Fibroblast of skin of right quadriceps (primary cell): ENCODE measurements at regions not wholly inside any gene's neighbourhood (a gene's known extent, or its start where the extent isn't known, plus 50 kb on each side); places are given as distances from the start of the nearest gene placed in this dataset.
"Not testable (repeated sequence)": the region's sequence is repeated elsewhere in the genome, so short reads cannot be mapped to it uniquely, and the experiment has no call there.

Source experiments
- DNase-seq: peaks from one replicate; pipeline ENCODE4 v3.0.0-alpha.2; 2013

DNA sequence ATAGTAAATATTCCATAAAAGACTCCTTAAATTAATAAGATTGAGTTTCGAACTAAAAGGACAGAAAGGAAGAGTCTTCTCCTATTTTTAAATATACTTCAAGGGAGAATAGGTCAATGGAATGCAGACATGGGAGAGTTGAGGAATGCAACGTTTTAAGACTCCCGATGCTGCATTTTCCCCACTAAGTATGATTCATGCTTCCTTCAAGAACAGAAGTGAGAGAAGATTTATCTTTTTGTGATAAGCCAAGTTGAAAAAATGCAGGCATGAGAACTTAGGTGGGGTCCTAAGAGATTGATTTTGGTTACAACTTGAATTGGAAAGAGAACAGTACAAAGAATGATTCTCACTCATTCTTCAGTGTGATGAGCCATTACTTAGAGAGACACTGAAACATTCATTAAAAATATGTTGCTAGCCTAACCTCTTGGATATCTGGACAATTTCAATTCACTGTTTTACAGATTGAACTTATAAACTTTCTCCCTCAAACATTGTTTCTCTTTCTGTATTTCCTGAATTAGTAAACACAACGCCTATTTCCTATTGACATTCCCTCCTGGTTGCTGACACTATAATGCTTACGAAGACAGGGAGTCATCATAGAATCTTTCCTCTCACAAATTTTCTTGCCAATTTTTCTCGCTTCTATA is 1666.1 kb upstream of the WWC1 start:
- peak; percentile 70 for DNase-seq

DNA sequence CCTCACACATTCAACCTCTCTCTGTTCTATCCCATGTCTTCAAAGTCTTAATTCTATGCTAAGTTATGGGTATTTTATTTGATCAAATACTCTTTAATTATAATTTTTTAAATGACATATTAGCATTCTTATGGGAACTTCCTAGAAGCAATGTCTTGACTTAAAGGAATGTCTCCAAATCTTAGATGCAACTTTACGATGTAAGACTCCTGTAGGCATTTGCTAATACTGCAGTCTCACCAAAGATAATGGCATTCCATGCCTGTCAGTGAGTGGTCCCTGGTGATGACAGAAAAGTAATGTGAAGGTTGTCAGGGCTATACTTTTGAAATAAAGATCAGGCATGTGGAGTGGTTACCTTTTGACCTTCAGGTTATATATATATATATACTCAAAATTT is 1654.2 kb upstream of the WWC1 start:
- no peak for DNase-seq

DNA sequence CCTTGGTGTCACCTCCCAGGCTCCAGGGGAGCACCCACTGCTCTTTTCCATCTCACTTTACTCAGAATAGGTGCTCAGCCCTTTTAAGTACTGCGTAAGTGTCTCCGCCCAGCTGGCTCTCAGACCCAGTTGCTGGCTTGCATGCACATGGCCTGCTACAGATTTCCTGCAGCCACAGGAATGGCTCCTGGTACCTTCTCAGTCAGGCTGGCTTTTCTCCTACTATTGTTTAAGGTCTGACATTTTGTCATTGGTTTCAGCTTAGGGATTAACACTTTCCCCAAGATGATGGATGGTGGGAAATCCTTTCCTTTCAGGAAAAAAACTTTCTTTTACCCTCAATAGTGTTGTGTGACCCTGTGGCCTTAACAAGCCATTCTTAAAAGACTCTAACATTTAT is 1652.3 kb upstream of the WWC1 start:
- no peak for DNase-seq

DNA sequence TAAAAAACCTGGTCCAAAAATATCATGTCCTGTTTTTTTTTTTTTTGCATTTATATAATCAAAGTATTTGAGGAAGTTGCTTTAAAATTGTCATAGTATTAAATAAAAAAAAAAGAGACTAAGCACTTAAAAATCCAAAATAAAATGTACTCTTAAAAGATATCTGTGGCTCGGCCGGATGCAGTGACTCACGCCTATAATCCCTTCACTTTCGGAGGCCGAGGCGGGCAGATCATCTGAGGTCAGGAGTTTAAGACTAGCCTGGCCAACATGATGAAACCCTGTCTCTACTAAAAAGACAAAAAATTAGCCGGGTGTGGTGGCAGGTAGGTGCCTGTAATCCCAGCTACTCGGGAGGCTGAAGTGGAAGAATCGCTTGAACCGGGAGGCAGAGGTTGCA is 1651.3 kb upstream of the WWC1 start:
- not testable (repeated sequence) for DNase-seq

DNA sequence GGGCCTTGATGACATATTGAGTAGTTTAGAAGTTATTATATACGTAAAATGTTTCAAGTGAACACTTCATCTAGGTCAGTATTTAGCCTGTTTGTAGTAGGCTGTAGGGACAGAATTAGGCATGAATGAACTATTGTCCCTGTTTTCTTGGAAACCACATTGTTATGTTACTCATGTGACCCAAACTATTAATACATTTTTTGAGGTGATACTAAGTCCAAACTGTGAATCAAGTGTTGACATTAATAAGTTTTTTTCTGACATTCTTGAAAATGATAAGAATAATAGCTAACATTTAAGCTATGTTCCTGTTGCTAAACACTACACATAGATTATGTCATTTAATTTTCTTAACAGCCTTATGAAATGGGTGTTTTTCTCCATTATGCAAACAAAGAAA is 1642.7 kb upstream of the WWC1 start:
- peak; percentile 1 for DNase-seq

DNA sequence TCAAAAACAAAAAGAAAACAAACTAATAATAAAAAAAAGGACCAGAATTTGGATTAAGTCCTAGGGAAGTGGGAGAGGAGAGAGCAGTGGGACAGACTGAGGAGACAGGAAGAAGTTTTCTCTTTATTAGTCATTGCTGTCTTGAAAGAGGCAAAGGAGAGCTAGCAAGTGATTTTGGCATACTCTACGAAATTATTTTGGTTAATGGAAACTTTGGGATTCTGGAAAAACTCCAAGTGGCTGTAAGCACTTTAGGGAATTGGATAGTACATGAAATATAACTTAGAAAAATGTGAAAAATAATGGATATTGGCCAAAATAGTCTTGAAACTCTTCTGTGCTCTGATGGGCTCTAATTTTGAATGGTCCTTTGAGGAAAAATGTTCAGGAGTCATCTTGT is 1641.8 kb upstream of the WWC1 start:
- DNase-seq: peak; percentile 54

DNA sequence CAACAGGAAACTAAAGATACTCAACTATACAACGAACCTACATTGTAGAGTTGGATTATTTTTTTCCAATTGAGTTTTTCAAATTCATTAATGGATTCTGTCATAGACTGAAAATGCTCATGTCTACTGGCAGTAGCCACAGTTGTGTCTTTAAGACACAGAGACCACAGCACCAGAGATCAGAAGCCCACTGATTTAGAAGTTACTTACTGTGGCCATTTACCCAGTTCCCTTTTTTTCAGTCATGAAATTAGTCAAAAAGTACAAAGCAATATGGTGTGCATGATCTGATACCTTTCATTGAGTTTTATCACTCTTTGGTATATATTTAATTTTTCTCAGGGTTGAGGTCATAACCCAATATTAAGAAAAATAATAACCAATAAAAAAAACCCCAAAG is 1640.2 kb upstream of the WWC1 start:
- no peak for DNase-seq

DNA sequence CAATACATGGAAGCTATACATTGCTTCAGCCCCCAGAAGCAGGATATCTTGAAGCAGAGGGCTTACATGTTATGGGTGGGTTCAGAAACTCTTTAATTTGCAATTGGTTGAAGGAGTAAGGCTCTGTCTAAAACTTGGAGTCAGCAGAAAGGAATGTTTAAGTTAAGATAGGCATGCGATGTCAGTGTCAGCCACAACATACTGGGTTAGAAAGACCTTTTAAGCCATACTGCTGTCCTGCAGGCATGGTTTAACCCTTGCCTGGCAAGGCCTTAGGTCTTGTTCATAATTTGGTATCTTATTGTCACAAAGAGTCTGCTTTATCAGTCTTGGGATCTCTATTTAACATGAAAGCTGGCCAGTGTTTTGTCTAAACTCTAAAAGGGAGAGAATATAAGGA is 1619.6 kb upstream of the WWC1 start:
- peak; percentile 46 for DNase-seq

DNA sequence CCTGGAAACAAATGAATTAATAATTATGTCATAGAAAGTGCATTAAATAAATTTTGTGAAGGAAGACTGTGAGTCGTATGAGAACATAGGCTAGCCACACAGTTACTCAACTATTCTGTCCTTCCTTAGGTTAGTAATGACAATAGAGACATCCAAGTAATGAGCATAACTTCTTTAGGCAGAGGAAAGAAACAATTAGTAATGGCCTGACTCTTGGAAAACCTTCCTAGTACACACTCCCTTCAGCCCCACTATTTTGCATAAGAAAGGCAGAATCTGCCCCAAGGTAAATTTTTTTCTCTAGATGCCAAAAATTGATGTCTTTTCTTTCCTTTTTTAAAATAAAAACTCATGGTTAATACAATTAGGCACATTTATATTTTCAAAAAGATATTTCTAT is 1619.0 kb upstream of the WWC1 start:
- no peak for DNase-seq

DNA sequence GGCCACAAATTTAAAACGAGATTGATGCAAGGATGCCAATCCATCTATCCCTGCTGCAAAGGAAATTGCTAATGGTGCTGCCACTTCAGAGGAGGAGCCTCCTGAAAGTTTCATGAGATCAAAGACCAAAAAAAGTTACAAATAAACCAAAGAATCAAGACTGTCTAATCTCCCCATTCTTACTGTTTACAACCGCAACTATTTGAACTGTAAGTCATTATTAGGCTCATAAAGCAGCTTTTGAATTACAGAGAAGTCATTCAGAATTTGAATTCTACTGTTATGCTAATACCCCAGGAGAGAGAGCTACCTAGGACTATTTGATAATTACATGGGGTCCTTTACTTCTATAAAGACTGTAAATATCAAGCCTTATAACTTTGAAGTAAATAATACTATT is 1613.6 kb upstream of the WWC1 start:
- no peak for DNase-seq

DNA sequence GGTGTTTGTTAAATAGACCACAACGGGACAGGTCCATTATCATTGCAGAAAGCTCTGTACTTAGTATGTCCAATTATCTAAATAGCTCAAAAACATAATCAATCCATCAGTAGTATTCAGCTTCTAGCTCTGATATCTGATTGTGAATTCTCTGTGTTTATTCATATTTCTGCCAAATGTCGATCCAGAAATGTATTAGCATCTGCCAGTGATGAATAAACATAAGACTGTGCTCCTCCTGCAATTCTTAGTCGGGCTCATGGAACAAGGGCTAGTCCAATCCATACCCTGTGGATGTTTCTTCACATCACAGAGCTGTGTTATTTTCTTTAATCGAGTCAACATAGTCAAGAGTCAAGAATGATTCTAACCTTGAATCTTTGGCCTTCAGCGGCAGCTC is 1612.1 kb upstream of the WWC1 start:
- no peak for DNase-seq

DNA sequence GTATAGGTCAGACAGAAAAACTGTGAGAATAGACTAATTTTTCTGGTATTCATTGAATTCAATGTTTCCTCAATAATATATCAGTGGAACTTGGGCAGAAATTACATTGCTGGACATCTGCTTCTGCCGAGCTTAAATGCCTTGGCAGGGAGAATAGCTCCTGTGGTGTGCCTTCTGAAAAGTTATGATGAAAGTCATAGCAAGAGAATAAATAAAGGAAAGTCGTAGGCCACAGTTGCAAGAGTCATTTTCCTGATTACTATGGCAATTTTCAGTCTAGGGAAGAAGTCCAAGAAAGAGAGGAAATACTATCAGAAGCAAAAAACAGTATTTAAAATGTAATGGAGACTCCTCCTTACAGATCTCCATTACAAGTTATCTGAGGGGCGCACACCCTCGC is 1596.1 kb upstream of the WWC1 start:
- DNase-seq: peak; percentile 23

DNA sequence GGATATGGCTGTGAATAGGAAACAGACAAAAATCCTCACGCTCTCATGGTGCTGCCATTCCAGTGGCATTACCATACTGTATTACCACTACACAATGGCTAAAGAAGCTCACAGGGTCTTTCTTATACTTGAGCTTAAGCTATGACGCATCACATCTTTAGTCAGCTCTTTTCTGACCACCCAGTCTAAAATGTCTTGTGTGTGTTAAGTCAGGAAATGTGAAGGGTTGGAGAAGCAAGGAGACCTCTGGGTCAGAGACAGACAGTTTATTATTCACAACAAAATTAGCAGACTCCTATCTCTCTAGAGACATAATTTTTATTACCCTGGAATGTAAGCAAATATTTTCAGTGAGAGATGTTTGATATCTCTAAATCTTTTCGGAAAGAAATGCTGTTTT is 1583.2 kb upstream of the WWC1 start:
- peak; percentile 82 for DNase-seq

DNA sequence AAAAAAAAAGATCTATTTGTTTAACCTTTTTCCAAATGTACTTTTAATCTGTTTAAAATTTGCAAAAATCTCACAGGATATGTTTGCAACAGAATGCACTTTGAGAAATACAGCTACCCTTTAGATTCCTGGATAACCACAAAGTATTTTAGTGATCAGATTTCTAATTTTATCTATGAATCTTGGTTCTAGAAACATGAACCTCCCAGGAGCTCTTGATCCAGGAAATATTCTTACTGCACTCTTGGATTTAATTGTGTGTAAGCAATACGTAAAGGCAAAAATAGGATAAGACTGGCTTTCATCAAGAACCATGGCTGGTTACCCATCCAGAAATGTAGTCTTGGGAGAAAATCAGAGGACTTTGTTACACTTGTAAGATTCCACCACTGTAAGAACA is 1581.8 kb upstream of the WWC1 start:
- peak; percentile 64 for DNase-seq

DNA sequence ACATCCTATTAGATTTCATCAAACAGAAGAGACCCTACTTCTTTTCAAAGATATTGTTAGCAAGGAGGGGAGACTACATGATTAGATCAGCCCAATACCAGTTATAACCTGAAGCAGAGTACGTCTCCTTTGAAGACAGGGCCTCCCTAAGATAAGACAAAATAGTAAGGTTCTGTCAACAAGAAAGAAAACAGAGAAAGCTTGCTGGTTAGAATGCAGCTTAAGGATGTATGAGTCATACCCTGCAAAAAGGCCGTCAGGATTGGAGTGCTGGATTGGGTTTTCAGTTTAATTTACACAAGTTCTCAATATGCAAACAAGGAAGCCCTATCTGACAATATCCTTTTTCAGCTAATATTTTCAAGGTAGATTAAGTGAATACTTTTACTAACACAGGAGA is 1581.2 kb upstream of the WWC1 start:
- DNase-seq: peak; percentile 13

DNA sequence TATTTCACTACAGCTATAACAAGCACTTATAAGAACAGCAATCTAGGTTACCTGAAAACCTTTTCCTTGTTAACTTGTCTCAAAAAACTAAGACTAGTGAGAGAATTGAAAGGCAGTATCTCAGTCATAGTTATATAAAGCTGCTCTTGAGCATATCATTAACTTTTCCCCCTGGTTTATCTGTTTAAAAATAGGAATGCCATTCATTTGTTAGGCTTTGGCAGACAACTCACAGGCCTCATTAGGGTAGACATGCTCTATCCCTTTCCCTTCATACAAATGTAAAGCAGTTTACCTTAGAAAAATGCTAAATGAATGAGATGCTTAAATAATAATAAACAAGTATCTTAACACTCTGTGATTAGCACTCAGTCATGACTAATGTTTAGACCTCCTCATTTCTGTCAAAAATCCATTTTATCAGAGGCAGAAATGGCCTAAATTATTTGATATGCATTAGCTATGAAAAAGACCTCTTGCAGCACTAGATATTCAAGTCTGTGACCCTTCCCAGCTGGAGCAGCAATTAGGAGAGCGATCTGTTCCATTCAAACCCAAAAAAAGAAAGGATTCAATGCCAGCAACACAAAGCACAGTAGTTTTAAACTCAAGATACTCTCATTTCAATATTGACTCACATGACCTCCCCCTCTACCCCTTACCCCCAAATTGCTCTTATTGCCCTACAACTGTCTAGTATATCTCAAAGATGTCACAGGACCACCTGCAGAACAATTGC is 1578.8 kb upstream of the WWC1 start:
- no peak for DNase-seq

DNA sequence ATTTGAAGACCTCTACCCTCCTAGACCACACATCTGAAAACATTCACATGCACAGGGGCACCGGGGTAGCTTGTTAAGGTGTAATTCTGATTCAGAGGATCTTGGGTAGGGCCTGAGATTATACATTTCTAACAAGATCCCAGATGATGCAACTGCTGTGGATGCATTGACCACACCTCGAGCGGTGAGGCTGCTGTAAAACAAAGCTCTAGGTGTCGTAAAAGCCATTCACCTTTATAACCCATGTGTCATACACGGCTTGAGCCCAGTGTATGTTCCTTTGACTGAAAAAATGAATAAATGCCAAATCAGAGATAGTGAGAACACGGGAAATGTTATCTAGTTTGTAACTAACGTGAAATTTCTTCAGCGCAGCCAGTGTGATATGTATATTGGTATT is 1578.2 kb upstream of the WWC1 start:
- DNase-seq: no peak

DNA sequence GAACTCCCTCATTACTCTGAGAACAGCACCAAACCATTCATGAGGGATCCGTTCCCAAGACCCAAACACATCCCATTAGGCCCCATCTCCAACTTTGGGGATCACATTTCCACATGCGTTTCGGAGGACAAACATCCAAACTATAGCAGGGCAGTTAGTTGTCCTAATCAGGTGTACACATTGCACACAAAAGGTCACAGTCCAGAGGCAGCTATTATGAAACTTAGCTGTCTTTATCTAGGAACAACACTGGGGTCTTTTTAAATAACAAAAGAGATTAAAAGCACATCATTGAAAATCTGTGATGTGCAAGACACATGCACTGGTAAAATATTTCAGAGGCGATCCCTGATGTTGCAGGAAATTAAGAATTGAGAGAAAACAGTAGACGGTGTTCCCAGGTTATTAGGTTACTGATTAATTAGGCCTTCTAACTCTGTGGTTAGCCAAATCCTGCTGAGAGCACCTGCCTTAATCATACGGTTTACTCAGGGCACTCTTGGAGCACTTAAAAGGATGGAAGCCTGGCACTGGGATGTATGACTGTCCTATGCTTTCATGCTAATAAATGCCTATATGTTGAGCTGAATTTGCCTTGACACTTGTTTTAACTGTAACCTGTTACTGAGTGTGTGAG is 1574.5 kb upstream of the WWC1 start:
- DNase-seq: no peak

DNA sequence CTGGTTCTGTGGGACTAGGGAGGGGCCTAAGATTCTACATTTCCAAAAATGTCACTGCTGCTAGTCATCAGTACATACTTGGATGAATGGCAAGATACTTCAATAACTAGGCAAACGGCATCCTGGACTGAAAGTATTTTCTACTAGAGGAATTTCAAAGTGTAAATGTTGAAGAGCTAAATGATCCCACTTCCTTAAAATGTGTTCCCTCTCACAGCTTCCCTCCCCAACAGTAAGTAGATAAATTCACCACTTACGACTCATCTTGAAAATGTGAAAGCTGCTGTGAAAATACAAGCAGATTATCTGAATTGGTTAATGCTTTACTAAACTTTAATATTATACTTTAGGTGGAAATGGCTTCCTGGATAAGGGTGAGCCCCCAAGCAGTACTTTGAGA is 1571.5 kb upstream of the WWC1 start:
- peak; percentile 79 for DNase-seq

DNA sequence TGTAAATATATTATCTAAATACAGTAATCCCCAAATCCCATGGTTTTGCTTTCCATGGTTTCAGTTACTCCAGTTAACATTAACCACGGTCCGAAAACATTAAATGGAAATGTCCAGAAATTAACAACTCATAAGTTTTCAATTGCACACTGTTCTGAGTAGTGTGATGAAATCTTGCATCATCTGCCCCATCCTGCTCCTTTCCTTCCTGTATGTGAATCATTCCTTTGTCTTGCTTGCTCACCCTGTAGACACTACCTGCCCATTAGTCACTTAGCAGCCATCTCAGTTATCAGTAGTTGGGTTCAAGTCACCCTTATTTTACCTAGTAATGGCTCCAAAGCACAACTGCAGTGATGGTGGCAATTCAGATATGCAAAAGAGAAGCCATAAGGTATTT is 1568.5 kb upstream of the WWC1 start:
- DNase-seq: peak; percentile 84

DNA sequence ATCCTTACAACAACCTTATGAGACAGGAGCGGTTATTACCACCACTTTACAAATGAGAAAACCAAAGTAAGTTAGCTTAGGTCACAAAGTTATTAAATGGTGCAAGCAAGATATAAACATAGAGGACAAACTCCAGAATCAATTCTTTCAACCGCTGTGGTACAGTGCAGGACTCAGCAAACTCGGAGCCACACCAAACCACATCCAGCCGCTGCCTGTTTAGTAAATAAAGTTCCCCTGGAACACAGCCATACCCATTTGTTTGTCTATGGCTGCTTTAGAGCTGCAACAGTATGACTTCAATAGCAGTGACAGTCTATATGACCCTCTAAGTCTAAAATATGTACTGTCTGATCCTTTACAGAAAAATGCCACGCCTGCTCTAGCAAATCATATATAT is 1567.2 kb upstream of the WWC1 start:
- DNase-seq: no peak

DNA sequence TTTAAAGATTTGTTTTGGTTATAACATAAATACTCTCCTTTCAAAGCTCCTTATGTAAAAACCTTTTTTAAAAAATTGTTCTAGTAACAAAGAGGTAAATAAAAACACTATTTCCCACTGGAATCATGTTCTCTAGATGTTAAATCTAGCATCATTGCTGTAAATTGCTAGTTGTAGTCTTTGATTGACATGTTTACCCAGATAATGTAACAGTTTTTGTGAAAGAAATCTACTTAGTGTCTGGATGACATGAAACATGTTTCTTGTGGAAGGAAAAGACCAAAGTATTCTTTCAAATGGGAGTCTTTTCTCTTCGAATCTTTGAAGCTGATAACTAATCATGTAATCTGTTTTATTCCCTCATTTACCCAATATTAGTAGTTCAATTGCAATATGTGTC is 1565.9 kb upstream of the WWC1 start:
- DNase-seq: no peak

DNA sequence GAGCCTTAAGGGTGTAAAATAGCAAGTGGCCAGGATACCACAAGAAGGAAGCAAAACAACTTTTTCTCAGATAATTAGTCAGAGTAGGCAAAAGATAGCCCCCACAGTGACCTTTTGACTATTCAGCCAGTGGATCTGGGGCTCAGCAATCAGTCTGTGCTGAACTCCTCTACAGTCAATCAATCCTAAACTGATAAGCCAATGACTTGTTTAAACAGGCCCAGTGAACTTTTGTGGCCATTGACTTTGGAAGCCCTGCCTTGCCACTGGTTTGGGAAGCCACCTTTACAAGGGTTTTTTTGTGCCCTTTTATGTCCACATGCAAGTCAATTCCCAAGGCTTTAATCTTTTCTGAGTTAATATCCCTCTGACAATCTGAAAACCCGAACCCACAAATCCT is 1565.0 kb upstream of the WWC1 start:
- DNase-seq: no peak

DNA sequence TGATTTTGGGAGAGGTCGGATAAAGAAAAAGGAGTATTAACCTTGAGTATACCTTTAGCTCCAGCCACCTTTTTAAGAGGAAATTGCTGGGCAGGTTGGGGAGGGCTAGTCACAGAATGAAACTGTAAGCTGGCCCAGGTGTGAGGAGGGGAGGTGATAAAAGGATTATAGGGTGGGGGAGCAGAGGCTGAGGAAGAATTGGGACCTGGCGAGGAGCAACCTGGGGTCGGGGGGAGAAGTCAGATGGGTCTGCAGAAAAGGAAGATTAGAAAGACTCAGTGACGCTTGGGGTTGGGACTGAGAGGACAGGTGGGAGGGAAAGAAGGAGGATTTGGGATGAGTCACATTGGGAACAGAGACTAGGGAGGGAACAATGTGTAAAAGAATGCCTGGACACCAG is 1548.5 kb upstream of the WWC1 start:
- DNase-seq: not testable (repeated sequence)

DNA sequence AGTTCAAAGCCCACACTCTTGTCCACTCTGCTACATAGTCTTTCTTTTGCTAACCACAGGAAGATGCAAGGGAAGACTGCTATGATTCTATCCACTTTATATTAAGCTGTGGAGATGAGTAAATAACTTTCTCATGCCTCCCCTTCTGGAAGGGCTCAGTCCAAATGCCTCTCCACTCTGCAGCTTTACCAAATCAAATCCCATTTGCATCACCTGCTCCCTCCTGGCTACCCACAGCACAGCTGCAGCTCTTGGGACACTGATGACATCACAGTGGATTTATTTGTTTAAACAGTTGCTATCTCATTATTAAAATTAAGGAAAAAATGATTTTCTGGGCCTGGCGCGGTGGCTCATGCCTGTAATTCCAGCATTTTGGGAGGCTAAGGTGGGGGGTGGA is 1544.9 kb upstream of the WWC1 start:
- DNase-seq: no peak
